K562 (cell line): ENCODE measurements at regions not wholly inside any gene's neighbourhood (a gene's known extent, or its start where the extent isn't known, plus 50 kb on each side); places are given as distances from the start of the nearest gene placed in this dataset.

Source experiments
- MYC ChIP-seq, 2 experiments: fragments of 250-450 bp in 1 of 2; sonication (Bioruptor Pico) in 1 of 2; IDR thresholded peaks; 2 replicates each; pipeline versions ENCODE4 v1.5.1 to v1.6.1; 2012 to 2021; ENCODE audit warnings: low read depth in 2 of 2, borderline replicate concordance in 1 of 2, improper control_type of control experiment in 1 of 2, low read length in 1 of 2, mild to moderate bottlenecking in 1 of 2, moderate library complexity in 1 of 2
- WHSC1 ChIP-seq: IDR thresholded peaks from one replicate; pipeline ENCODE4 v1.6.1; 2012; ENCODE audit warnings: low read length, control low read depth, inconsistent platforms
- TF ChIP-seq, protein P1 (sequence below): fragments of 200-600 bp; sonication (generic); IDR thresholded peaks from one replicate; pipeline ENCODE4 v1.6.1; 2012; ENCODE audit warnings: mild to moderate bottlenecking, low read depth, low read length, inconsistent platforms
- TF ChIP-seq, protein P2 (sequence below): IDR thresholded peaks from 3 replicates; pipeline ENCODE4 v1.6.1; 2011; ENCODE audit warnings: borderline replicate concordance, mild to moderate bottlenecking; ENCODE audit not compliant: insufficient read length, insufficient read depth
- TF ChIP-seq, protein P3 (sequence below): sonication (generic); formaldehyde crosslinking; IDR thresholded peaks from 2 replicates; pipeline ENCODE4 v1.8.0; 2022; ENCODE audit warnings: mild to moderate bottlenecking, low read depth, missing genetic modification reagents

DNA sequence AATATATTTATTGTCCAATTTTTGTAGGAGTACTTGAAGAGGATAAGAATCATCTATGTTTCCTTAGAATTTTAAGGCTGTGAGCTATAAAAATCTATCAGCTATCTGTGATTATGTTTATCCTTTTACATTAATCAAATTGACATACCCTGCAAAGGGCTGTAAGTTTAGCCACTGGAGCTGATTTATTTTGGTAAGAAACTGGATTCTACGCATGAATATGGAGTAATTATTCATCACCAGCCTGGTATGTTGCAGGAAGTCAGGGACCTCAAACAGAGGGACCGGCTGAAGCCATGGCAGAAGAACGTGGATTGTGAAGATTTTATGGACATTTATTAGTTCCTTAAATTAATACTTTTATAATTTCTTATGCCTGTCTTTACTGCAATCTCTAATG is 696.9 kb downstream of the DNAJB9 start (continued):
- TF ChIP-seq MYC (IDR thresholded peaks at IDR 0.05; ENCODE audit: low read depth, low read length) (no peak), MYC (CRISPR knock-in tag; IDR thresholded peaks at IDR 0.05; ENCODE audit: borderline replicate concordance, low read depth) (no peak), WHSC1 (no peak)
- TF ChIP-seq, protein P1, sequence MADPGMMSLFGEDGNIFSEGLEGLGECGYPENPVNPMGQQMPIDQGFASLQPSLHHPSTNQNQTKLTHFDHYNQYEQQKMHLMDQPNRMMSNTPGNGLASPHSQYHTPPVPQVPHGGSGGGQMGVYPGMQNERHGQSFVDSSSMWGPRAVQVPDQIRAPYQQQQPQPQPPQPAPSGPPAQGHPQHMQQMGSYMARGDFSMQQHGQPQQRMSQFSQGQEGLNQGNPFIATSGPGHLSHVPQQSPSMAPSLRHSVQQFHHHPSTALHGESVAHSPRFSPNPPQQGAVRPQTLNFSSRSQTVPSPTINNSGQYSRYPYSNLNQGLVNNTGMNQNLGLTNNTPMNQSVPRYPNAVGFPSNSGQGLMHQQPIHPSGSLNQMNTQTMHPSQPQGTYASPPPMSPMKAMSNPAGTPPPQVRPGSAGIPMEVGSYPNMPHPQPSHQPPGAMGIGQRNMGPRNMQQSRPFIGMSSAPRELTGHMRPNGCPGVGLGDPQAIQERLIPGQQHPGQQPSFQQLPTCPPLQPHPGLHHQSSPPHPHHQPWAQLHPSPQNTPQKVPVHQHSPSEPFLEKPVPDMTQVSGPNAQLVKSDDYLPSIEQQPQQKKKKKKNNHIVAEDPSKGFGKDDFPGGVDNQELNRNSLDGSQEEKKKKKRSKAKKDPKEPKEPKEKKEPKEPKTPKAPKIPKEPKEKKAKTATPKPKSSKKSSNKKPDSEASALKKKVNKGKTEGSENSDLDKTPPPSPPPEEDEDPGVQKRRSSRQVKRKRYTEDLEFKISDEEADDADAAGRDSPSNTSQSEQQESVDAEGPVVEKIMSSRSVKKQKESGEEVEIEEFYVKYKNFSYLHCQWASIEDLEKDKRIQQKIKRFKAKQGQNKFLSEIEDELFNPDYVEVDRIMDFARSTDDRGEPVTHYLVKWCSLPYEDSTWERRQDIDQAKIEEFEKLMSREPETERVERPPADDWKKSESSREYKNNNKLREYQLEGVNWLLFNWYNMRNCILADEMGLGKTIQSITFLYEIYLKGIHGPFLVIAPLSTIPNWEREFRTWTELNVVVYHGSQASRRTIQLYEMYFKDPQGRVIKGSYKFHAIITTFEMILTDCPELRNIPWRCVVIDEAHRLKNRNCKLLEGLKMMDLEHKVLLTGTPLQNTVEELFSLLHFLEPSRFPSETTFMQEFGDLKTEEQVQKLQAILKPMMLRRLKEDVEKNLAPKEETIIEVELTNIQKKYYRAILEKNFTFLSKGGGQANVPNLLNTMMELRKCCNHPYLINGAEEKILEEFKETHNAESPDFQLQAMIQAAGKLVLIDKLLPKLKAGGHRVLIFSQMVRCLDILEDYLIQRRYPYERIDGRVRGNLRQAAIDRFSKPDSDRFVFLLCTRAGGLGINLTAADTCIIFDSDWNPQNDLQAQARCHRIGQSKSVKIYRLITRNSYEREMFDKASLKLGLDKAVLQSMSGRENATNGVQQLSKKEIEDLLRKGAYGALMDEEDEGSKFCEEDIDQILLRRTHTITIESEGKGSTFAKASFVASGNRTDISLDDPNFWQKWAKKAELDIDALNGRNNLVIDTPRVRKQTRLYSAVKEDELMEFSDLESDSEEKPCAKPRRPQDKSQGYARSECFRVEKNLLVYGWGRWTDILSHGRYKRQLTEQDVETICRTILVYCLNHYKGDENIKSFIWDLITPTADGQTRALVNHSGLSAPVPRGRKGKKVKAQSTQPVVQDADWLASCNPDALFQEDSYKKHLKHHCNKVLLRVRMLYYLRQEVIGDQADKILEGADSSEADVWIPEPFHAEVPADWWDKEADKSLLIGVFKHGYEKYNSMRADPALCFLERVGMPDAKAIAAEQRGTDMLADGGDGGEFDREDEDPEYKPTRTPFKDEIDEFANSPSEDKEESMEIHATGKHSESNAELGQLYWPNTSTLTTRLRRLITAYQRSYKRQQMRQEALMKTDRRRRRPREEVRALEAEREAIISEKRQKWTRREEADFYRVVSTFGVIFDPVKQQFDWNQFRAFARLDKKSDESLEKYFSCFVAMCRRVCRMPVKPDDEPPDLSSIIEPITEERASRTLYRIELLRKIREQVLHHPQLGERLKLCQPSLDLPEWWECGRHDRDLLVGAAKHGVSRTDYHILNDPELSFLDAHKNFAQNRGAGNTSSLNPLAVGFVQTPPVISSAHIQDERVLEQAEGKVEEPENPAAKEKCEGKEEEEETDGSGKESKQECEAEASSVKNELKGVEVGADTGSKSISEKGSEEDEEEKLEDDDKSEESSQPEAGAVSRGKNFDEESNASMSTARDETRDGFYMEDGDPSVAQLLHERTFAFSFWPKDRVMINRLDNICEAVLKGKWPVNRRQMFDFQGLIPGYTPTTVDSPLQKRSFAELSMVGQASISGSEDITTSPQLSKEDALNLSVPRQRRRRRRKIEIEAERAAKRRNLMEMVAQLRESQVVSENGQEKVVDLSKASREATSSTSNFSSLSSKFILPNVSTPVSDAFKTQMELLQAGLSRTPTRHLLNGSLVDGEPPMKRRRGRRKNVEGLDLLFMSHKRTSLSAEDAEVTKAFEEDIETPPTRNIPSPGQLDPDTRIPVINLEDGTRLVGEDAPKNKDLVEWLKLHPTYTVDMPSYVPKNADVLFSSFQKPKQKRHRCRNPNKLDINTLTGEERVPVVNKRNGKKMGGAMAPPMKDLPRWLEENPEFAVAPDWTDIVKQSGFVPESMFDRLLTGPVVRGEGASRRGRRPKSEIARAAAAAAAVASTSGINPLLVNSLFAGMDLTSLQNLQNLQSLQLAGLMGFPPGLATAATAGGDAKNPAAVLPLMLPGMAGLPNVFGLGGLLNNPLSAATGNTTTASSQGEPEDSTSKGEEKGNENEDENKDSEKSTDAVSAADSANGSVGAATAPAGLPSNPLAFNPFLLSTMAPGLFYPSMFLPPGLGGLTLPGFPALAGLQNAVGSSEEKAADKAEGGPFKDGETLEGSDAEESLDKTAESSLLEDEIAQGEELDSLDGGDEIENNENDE, result no peak
- TF ChIP-seq, protein P2, sequence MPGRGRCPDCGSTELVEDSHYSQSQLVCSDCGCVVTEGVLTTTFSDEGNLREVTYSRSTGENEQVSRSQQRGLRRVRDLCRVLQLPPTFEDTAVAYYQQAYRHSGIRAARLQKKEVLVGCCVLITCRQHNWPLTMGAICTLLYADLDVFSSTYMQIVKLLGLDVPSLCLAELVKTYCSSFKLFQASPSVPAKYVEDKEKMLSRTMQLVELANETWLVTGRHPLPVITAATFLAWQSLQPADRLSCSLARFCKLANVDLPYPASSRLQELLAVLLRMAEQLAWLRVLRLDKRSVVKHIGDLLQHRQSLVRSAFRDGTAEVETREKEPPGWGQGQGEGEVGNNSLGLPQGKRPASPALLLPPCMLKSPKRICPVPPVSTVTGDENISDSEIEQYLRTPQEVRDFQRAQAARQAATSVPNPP, result no peak
- TF ChIP-seq, protein P3, sequence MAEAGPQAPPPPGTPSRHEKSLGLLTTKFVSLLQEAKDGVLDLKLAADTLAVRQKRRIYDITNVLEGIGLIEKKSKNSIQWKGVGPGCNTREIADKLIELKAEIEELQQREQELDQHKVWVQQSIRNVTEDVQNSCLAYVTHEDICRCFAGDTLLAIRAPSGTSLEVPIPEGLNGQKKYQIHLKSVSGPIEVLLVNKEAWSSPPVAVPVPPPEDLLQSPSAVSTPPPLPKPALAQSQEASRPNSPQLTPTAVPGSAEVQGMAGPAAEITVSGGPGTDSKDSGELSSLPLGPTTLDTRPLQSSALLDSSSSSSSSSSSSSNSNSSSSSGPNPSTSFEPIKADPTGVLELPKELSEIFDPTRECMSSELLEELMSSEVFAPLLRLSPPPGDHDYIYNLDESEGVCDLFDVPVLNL, result no peak
